Caco-2 (cell line): ENCODE measurements at regions not wholly inside any gene's neighbourhood (a gene's known extent, or its start where the extent isn't known, plus 50 kb on each side); places are given as distances from the start of the nearest gene placed in this dataset.

ENCODE experiments used
- BruUV-seq: library from RNA; stranded (reverse); fragments of 400-500 nt; replicated peaks from 2 replicates; lab custom pipeline; 2021; lab: Mats Ljungman, UMichigan
- CTCF ChIA-PET: fragments of 300-600 bp; sonication (Branson Sonifier 250); formaldehyde crosslinking; loops from one replicate; lab custom pipeline; 2022; ENCODE audit warnings: antibody characterized with exemption; lab: Charles Lee
- POLR2A ChIA-PET: fragments of 300-600 bp; sonication (Branson Sonifier 250); formaldehyde crosslinking; loops from one replicate; lab custom pipeline; 2022; ENCODE audit warnings: antibody characterized with exemption; lab: Charles Lee
- DNase-seq, 2 experiments: peaks; one replicate each; pipeline versions ENCODE4 v3.0.0 to v3.0.0-alpha.2; 2020 to 2022
- H3K27me3 ChIP-seq: replicated peaks from 2 replicates; pipeline ENCODE4 v1.6.0; 2011; ENCODE audit warnings: low read length; ENCODE audit not compliant: control insufficient read depth, insufficient read depth
- H3K36me3 ChIP-seq: 2 replicates; pipeline ENCODE4 v1.5.1; 2011; ENCODE audit warnings: low read length; ENCODE audit not compliant: control insufficient read depth, insufficient read depth
- H3K4me1 ChIP-seq: fragments of 250-450 bp; sonication (Bioruptor Pico); 2 replicates; pipeline ENCODE4 v1.5.1; 2020; ENCODE audit warnings: mild to moderate bottlenecking
- H3K4me3 ChIP-seq: 2 replicates; pipeline ENCODE4 v1.5.1; 2011; ENCODE audit warnings: low read depth, mild to moderate bottlenecking, control low read depth, low read length
- H3K9me3 ChIP-seq: fragments of 250-450 bp; sonication (Bioruptor Pico); 2 replicates; pipeline ENCODE4 v1.5.1; 2020; ENCODE audit warnings: mild to moderate bottlenecking, moderate library complexity
- H3K27ac Mint-ChIP-seq: one replicate; pipeline ENCODE4 v1.8.0; 2022; ENCODE audit warnings: mixed read lengths; ENCODE audit not compliant: unreplicated experiment
- H3K27me3 Mint-ChIP-seq: one replicate; pipeline ENCODE4 v1.8.0; 2022; ENCODE audit warnings: mixed read lengths; ENCODE audit not compliant: insufficient read depth, unreplicated experiment
- H3K36me3 Mint-ChIP-seq: one replicate; pipeline ENCODE4 v1.8.0; 2022; ENCODE audit warnings: mild to moderate bottlenecking, mixed read lengths; ENCODE audit not compliant: insufficient read depth, unreplicated experiment
- H3K4me1 Mint-ChIP-seq: one replicate; pipeline ENCODE4 v1.8.0; 2022; ENCODE audit warnings: low read depth, mixed read lengths; ENCODE audit not compliant: unreplicated experiment
- H3K4me3 Mint-ChIP-seq: one replicate; pipeline ENCODE4 v1.8.0; 2022; ENCODE audit warnings: mild to moderate bottlenecking, moderate library complexity, mixed read lengths; ENCODE audit not compliant: unreplicated experiment
- H3K9me3 Mint-ChIP-seq: one replicate; pipeline ENCODE4 v1.8.0; 2022; ENCODE audit warnings: mixed read lengths; ENCODE audit not compliant: unreplicated experiment
- intact Hi-C: fragments of 100-400 bp; cut with micrococcal nuclease; formaldehyde crosslinking; loops from one replicate; pipeline ENCODE4 v1.10.0; 2022; ENCODE audit not compliant: unreplicated experiment
- TF ChIP-seq, protein P1 (sequence below), 2 experiments: fragments of 200-600 bp in 1 of 2; IDR thresholded peaks; 1 replicate in 1 of 2; 2 replicates in 1 of 2; pipeline versions ENCODE4 v1.5.1 to v1.8.0; 2011 to 2022; ENCODE audit warnings: antibody characterized with exemption in 1 of 2, control low read depth in 1 of 2, inconsistent platforms in 1 of 2, low read depth in 1 of 2, low read length in 1 of 2, mild to moderate bottlenecking in 1 of 2, moderate library complexity in 1 of 2; ENCODE audit not compliant: insufficient read depth in 1 of 2, severe bottlenecking in 1 of 2, unreplicated experiment in 1 of 2

DNA sequence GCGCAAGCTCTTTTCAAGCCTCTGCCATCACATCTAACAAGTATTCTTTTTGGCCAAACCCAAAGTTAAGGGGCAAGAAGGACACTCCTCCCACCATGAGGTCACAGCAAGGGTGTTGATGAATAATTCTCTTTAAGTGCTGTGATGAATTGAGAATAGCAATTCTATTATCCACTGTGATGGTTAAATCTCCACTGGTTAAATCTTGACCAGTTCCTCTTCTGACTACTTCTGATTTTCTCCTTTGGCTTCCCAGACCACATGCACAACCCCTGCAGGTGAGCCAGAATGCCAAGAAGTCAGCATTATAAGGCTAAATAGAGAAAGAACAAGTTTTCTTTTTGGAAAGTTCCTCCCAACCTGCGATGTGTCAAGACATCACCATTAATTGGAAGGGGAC is 90.6 kb upstream of the BCL2L14 start:
- H3K4me1 Mint-ChIP-seq: no peaks in the 10 kb centered on the region
- ChIA-PET CTCF (no interaction called here), POLR2A (no interaction called here)
- TF ChIP-seq, protein P1, sequence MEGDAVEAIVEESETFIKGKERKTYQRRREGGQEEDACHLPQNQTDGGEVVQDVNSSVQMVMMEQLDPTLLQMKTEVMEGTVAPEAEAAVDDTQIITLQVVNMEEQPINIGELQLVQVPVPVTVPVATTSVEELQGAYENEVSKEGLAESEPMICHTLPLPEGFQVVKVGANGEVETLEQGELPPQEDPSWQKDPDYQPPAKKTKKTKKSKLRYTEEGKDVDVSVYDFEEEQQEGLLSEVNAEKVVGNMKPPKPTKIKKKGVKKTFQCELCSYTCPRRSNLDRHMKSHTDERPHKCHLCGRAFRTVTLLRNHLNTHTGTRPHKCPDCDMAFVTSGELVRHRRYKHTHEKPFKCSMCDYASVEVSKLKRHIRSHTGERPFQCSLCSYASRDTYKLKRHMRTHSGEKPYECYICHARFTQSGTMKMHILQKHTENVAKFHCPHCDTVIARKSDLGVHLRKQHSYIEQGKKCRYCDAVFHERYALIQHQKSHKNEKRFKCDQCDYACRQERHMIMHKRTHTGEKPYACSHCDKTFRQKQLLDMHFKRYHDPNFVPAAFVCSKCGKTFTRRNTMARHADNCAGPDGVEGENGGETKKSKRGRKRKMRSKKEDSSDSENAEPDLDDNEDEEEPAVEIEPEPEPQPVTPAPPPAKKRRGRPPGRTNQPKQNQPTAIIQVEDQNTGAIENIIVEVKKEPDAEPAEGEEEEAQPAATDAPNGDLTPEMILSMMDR (IDR thresholded peaks at IDR 0.05; ENCODE audit: insufficient read depth in 1 of 2, low read depth in 1 of 2, low read length in 1 of 2, severe bottlenecking in 1 of 2, unreplicated experiment in 1 of 2): no peak
- H3K27me3 Mint-ChIP-seq: peaks cover 6% of the 10 kb centered on the region
- intact Hi-C loops: no loop called here
- H3K27ac Mint-ChIP-seq: no peak overlapping the region
- DNase-seq: no peak
- 0 out of 2 replicates have a peak, but pooled peaks cover 3% of the 10 kb centered on the region for H3K4me1 ChIP-seq
- no TSS peak for BruUV-seq
- H3K9me3 Mint-ChIP-seq: no peaks in the 10 kb centered on the region
- no peaks in the 10 kb centered on the region for H3K27me3 ChIP-seq
- H3K4me3 ChIP-seq: no peak overlapping the region
- H3K9me3 ChIP-seq: no peaks in the 10 kb centered on the region
- no peaks in the 10 kb centered on the region for H3K36me3 ChIP-seq
- H3K36me3 Mint-ChIP-seq: no peaks in the 10 kb centered on the region
- H3K4me3 Mint-ChIP-seq: no peak overlapping the region

GRCh38 chr12:11981121-11981733 is 89.5 kb upstream of the BCL2L14 start:
- Histone ChIP-seq H3K4me1 (0 out of 2 replicates have a peak, but pooled peaks cover 4% of the 10 kb centered on the region), H3K4me3 (no peak overlapping the region), H3K27me3 (no peaks in the 10 kb centered on the region), H3K36me3 (no peaks in the 10 kb centered on the region), H3K9me3 (no peaks in the 10 kb centered on the region)
- DNase-seq: no peak
- no peaks in the 10 kb centered on the region for H3K9me3 Mint-ChIP-seq
- H3K27ac Mint-ChIP-seq: no peak overlapping the region
- H3K4me3 Mint-ChIP-seq: no peak overlapping the region
- ChIA-PET POLR2A (no interaction called here), CTCF (no interaction called here)
- no peaks in the 10 kb centered on the region for H3K36me3 Mint-ChIP-seq
- peaks cover 6% of the 10 kb centered on the region for H3K27me3 Mint-ChIP-seq
- TF ChIP-seq, protein P1 (IDR thresholded peaks at IDR 0.05; ENCODE audit: insufficient read depth in 1 of 2, low read depth in 1 of 2, low read length in 1 of 2, severe bottlenecking in 1 of 2, unreplicated experiment in 1 of 2): no peak
- intact Hi-C loops: no loop called here
- BruUV-seq: no TSS peak
- no peaks in the 10 kb centered on the region for H3K4me1 Mint-ChIP-seq

GRCh38 chr12:11984417-11984816 is 86.3 kb upstream of the BCL2L14 start:
- no peaks in the 10 kb centered on the region for H3K36me3 ChIP-seq
- H3K27me3 ChIP-seq: no peaks in the 10 kb centered on the region
- no peaks in the 10 kb centered on the region for H3K9me3 ChIP-seq
- TF ChIP-seq, protein P1 (IDR thresholded peaks at IDR 0.05; ENCODE audit: insufficient read depth in 1 of 2, low read depth in 1 of 2, low read length in 1 of 2, severe bottlenecking in 1 of 2, unreplicated experiment in 1 of 2): no peak
- ChIA-PET CTCF (interaction anchor here (1.2 kb wide), 1 partner anchor 24 kb away, joined by 3 read pairs; no protein-coding TSS in a partner anchor), POLR2A (no interaction called here)
- Mint-ChIP-seq H3K9me3 (no peaks in the 10 kb centered on the region), H3K4me3 (no peak overlapping the region), H3K4me1 (no peaks in the 10 kb centered on the region), H3K36me3 (no peaks in the 10 kb centered on the region), H3K27me3 (peaks cover 6% of the 10 kb centered on the region), H3K27ac (no peak overlapping the region)
- no TSS peak for BruUV-seq
- no peak for DNase-seq
- intact Hi-C loops: no loop called here
- 0 out of 2 replicates have a peak, but pooled peaks cover 4% of the 10 kb centered on the region for H3K4me1 ChIP-seq
- H3K4me3 ChIP-seq: no peak overlapping the region
